VCaP (cell line): ENCODE measurements at regions not wholly inside any gene's neighbourhood (a gene's known extent, or its start where the extent isn't known, plus 50 kb on each side); places are given as distances from the start of the nearest gene placed in this dataset.
"Not testable (repeated sequence)": the region's sequence is repeated elsewhere in the genome, so short reads cannot be mapped to it uniquely, and the experiment has no call there.

Experiments
- H3K27ac ChIP-seq: fragments of 450-650 bp; 2 replicates; pipeline ENCODE4 v1.5.1; 2017
- CTCF ChIP-seq: fragments of 450-650 bp; conservative IDR thresholded peaks from 2 replicates; pipeline ENCODE4 v1.5.1; 2017; ENCODE audit warnings: mild to moderate bottlenecking, moderate library complexity

GRCh38 chr17:54339731-54340130, 517.0 kb downstream of the KIF2B start:
- no peak for TF ChIP-seq CTCF

GRCh38 chr17:54347495-54347894, 524.8 kb downstream of the KIF2B start:
- H3K27ac ChIP-seq: no peak overlapping the region
- no peak for TF ChIP-seq CTCF

More at GRCh38 chr17:54339731-54340130, 517.0 kb downstream of the KIF2B start:
- H3K27ac ChIP-seq: no peak overlapping the region

GRCh38 chr17:54348234-54348633, 525.5 kb downstream of the KIF2B start:
- H3K27ac ChIP-seq: no peak overlapping the region
- TF ChIP-seq CTCF: no peak

- no peak overlapping the region for H3K27ac ChIP-seq
- TF ChIP-seq CTCF: no peak
These were observed 531.2 kb downstream of the KIF2B start for GRCh38 chr17:54353789-54354525.

GRCh38 chr17:54361073-54361472, 538.3 kb downstream of the KIF2B start:
- not testable (repeated sequence) for H3K27ac ChIP-seq

GRCh38 chr17:54368906-54369305, 531.7 kb upstream of the TOM1L1 start:
- H3K27ac ChIP-seq: no peak overlapping the region
- no peak for TF ChIP-seq CTCF

- no peak for TF ChIP-seq CTCF
These were observed 528.4 kb upstream of the TOM1L1 start for GRCh38 chr17:54372069-54372749.

GRCh38 chr17:54373970-54374369, 526.7 kb upstream of the TOM1L1 start:
- no peak overlapping the region for H3K27ac ChIP-seq
- TF ChIP-seq CTCF: no peak

More at GRCh38 chr17:54372069-54372749, 528.4 kb upstream of the TOM1L1 start:
- H3K27ac ChIP-seq: no peak overlapping the region

GRCh38 chr17:54376409-54376808, 524.2 kb upstream of the TOM1L1 start:
- H3K27ac ChIP-seq: not testable (repeated sequence)
